NT2/D1 (cell line): ENCODE measurements at regions not wholly inside any gene's neighbourhood (a gene's known extent, or its start where the extent isn't known, plus 50 kb on each side); places are given as distances from the start of the nearest gene placed in this dataset.

Experiments
- YY1 ChIP-seq: IDR thresholded peaks from 2 replicates; pipeline ENCODE4 v1.6.1; 2011; ENCODE audit not compliant: insufficient read length, insufficient read depth
- ZNF274 ChIP-seq: IDR thresholded peaks from 2 replicates; pipeline ENCODE4 v1.6.1; 2011; ENCODE audit warnings: mild to moderate bottlenecking, low read depth, low read length

DNA sequence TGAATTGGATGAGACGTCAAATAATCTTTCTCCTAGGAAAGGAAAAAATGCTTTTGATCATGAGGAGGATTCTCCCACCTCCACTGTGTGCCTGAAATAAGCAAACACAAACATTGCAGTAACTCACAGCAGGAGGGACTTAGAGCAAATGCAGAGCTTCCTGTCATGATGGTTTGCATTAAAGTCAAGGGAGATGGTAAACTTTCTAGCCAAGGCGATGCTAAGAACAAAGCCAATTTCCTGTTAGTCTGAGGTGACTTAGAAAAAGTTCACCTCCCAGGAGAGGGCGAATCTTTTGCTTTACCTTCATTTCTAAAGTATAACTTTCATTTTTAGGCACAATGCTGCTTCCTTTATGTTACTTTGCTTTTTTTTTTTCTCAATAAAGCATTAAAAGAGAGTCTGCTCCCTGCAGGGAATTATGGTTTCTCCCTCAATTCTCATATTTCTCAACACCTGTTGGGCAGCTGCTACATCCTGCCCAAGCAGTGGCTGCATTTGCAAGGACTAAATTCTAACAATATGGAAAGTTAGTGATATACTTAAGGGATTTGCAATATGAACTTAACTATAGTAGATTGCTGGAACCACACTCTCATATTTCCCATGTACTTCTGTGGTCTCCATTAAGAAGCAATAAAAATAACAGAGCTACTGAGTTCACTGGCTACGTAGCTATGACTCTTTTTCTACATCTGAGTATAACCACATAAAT is 175.6 kb downstream of the PCTP start:
- TF ChIP-seq YY1 (no peak), ZNF274 (no peak)
